ENCODE measurements at regions not wholly inside any gene's neighbourhood (a gene's known extent, or its start where the extent isn't known, plus 50 kb on each side); places are given as distances from the start of the nearest gene placed in this dataset.

GRCh38 chr15:70258369-70259027 is 160.8 kb upstream of the TLE3 start (continued):
- TF ChIP-seq ZNF274 (IDR thresholded peaks at IDR 0.05; ENCODE audit: low read depth, low read length) (no peak), EZH2phosphoT487 (IDR thresholded peaks at IDR 0.05; ENCODE audit: borderline replicate concordance) (no peak)

GRCh38 chr15:70257573-70258248 is 160.0 kb upstream of the TLE3 start:
- no peaks in the 10 kb centered on the region for H3K79me2 ChIP-seq (ENCODE audit: insufficient read depth, low read length)
- no peaks in the 10 kb centered on the region for H3K4me1 ChIP-seq (ENCODE audit: control insufficient read depth in 1 of 2, insufficient read depth in 2 of 2, low read length in 2 of 2)
- H3K4me2 ChIP-seq (ENCODE audit: low read length), result no peak overlapping the region
- no peak overlapping the region for H3K27ac ChIP-seq (ENCODE audit: low read depth, low read length)
- POLR2A ChIA-PET, result no interaction called here
- H4K20me1 ChIP-seq (ENCODE audit: insufficient read depth), result no peaks in the 10 kb centered on the region
- H2AFZ ChIP-seq (ENCODE audit: low read depth, low read length, poor library complexity, severe bottlenecking), result no peak overlapping the region
- ATAC-seq (no peak), DNase-seq (ENCODE audit: low read depth, low spot score) (no peak)
- H3K9ac ChIP-seq (ENCODE audit: low read length), result no peak overlapping the region
- CTCF ChIA-PET, result no interaction called here
- intact Hi-C loops (cut with micrococcal nuclease), result no loop called here
- no peaks in the 10 kb centered on the region for H3K9me2 ChIP-seq (ENCODE audit: insufficient read depth)
- no peaks in the 10 kb centered on the region for H3K27me3 ChIP-seq (ENCODE audit: insufficient read depth, low read length)
- H3K9me3 ChIP-seq (ENCODE audit: control insufficient read depth in 1 of 2, insufficient read depth in 1 of 2, low read depth in 1 of 2, low read length in 2 of 2), result no peaks in the 10 kb centered on the region
- RAD21 ChIA-PET (ENCODE audit: low non-redundant PET in 1 of 2, low total read pairs in 2 of 2, uncharacterized antibody in 2 of 2, unreplicated experiment in 2 of 2), result no interaction called here
- H3K36me3 ChIP-seq (ENCODE audit: control insufficient read depth in 1 of 2, insufficient read depth in 2 of 2, low read length in 2 of 2), result no peaks in the 10 kb centered on the region
- no TSS peak for BruUV-seq (replicated peaks)
- H3K4me3 ChIP-seq (replicated peaks in 1 of 2; ENCODE audit: low read depth in 1 of 2, low read length in 2 of 2), result no peak overlapping the region
- TF ChIP-seq FOSL1 (IDR thresholded peaks at IDR 0.05; ENCODE audit: low read depth) (no peak), EZH2 (IDR thresholded peaks at IDR 0.05) (no peak), CEBPB (IDR thresholded peaks at IDR 0.05; ENCODE audit: low read depth) (no peak), JUND (IDR thresholded peaks at IDR 0.05) (no peak), REST (IDR thresholded peaks at IDR 0.05; ENCODE audit: low read depth) (no peak), ZFX (IDR thresholded peaks at IDR 0.05) (no peak), ELF1 (IDR thresholded peaks at IDR 0.05; ENCODE audit: borderline replicate concordance, low read depth) (no peak), EGR1 (IDR thresholded peaks at IDR 0.05; ENCODE audit: low read depth) (no peak), RAD21 (IDR thresholded peaks at IDR 0.05; ENCODE audit: low read depth) (no peak), CBX3 (IDR thresholded peaks at IDR 0.05; ENCODE audit: low read depth) (no peak), SP1 (IDR thresholded peaks at IDR 0.05; ENCODE audit: low read depth) (no peak), MAX (IDR thresholded peaks at IDR 0.05) (no peak)
- TF ChIP-seq, protein P1, sequence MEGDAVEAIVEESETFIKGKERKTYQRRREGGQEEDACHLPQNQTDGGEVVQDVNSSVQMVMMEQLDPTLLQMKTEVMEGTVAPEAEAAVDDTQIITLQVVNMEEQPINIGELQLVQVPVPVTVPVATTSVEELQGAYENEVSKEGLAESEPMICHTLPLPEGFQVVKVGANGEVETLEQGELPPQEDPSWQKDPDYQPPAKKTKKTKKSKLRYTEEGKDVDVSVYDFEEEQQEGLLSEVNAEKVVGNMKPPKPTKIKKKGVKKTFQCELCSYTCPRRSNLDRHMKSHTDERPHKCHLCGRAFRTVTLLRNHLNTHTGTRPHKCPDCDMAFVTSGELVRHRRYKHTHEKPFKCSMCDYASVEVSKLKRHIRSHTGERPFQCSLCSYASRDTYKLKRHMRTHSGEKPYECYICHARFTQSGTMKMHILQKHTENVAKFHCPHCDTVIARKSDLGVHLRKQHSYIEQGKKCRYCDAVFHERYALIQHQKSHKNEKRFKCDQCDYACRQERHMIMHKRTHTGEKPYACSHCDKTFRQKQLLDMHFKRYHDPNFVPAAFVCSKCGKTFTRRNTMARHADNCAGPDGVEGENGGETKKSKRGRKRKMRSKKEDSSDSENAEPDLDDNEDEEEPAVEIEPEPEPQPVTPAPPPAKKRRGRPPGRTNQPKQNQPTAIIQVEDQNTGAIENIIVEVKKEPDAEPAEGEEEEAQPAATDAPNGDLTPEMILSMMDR (IDR thresholded peaks at IDR 0.05 in 2 of 3, conservative IDR thresholded peaks at IDR 0.05 in 1 of 3; ENCODE audit: borderline replicate concordance in 1 of 3, insufficient read depth in 1 of 3, low read depth in 2 of 3, low read length in 2 of 3), result no peak
